ENCODE measurements at regions not wholly inside any gene's neighbourhood (a gene's known extent, or its start where the extent isn't known, plus 50 kb on each side); places are given as distances from the start of the nearest gene placed in this dataset.

DNA sequence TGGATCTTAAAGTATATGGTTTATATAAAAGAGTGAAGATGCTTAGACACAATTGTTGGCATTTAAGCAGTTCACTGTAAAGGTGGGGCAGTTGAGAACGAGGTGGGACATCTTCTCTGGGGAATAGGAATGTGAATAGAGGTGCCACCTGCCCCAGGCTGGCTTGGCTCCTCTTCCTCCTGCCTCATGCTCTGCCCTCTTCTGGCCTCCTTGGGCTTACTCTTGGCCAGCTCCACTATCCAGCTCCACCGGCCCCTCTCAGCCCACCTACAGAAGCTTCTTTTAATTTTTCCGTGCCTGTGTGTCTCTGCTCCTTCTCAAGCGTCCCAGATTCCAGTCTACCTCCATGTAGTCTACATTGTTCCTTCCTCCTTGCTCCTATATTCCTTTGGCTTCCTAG, 122.1 kb downstream of the NUF2 start:
- no peak overlapping the region for H3K4me2 ChIP-seq (ENCODE audit: insufficient read depth, low read length)
- no peak overlapping the region for H3K27ac ChIP-seq (ENCODE audit: extremely low read depth, low read depth, low read length)
- H3K79me2 ChIP-seq (ENCODE audit: control insufficient read depth, insufficient read depth, low read length) = no peaks in the 10 kb centered on the region
- TF ChIP-seq TCFL5 (CRISPR knock-in tag; conservative IDR thresholded peaks at IDR 0.05) (no peak), PHB (CRISPR knock-in tag; IDR thresholded peaks at IDR 0.05) (no peak), ILK (tag; IDR thresholded peaks at IDR 0.05; ENCODE audit: borderline replicate concordance, low read depth) (no peak)
- TF ChIP-seq, protein P1, sequence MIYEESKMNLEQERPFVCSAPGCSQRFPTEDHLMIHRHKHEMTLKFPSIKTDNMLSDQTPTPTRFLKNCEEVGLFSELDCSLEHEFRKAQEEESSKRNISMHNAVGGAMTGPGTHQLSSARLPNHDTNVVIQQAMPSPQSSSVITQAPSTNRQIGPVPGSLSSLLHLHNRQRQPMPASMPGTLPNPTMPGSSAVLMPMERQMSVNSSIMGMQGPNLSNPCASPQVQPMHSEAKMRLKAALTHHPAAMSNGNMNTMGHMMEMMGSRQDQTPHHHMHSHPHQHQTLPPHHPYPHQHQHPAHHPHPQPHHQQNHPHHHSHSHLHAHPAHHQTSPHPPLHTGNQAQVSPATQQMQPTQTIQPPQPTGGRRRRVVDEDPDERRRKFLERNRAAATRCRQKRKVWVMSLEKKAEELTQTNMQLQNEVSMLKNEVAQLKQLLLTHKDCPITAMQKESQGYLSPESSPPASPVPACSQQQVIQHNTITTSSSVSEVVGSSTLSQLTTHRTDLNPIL (CRISPR knock-in tag; IDR thresholded peaks at IDR 0.05) = no peak
- no peaks in the 10 kb centered on the region for H3K36me3 ChIP-seq (ENCODE audit: control insufficient read depth, insufficient read depth, low read length)
- in situ Hi-C loops (cut with MboI) (no loop called here), intact Hi-C loops (cut with micrococcal nuclease) (no loop called here)
- no peak overlapping the region for H3K4me3 ChIP-seq
- H2AFZ ChIP-seq (ENCODE audit: low read depth, low read length) = no peak overlapping the region
- no peaks in the 10 kb centered on the region for H3K9me1 ChIP-seq (ENCODE audit: control insufficient read depth, insufficient read depth, low read length)
- no peak for ATAC-seq
- WGBS (ENCODE audit: insufficient coverage, low coverage, missing lambda C conversion rate) = 0% methylated on average over 4 of the region's 4 CpGs
- POLR2A ChIA-PET = no interaction called here
- H3K4me1 ChIP-seq (replicated peaks in 1 of 2; ENCODE audit: control insufficient read depth in 2 of 2, insufficient read depth in 2 of 2, low read length in 2 of 2) = no peaks in the 10 kb centered on the region
- no peak overlapping the region for H3K9ac ChIP-seq (ENCODE audit: insufficient read depth in 1 of 2, low read depth in 2 of 2, low read length in 2 of 2)
- H3K27me3 ChIP-seq (ENCODE audit: control insufficient read depth in 2 of 2, insufficient read depth in 2 of 2, low read length in 2 of 2) = no peaks in the 10 kb centered on the region
- H4K20me1 ChIP-seq (replicated peaks; ENCODE audit: control insufficient read depth, insufficient read depth, low read length) = no peaks in the 10 kb centered on the region
- no peaks in the 10 kb centered on the region for H3K9me3 ChIP-seq (replicated peaks; ENCODE audit: control insufficient read depth, insufficient read depth, low read depth, low read length)
- DNase-seq (ENCODE audit: extremely low read depth in 1 of 4, low spot score in 3 of 4) = no peak
- no peak for FAIRE-seq
- no TSS peak for BruUV-seq (replicated peaks)
- CTCF ChIA-PET (ENCODE audit: low intra/inter-chr PET ratio) = no interaction called here

DNA sequence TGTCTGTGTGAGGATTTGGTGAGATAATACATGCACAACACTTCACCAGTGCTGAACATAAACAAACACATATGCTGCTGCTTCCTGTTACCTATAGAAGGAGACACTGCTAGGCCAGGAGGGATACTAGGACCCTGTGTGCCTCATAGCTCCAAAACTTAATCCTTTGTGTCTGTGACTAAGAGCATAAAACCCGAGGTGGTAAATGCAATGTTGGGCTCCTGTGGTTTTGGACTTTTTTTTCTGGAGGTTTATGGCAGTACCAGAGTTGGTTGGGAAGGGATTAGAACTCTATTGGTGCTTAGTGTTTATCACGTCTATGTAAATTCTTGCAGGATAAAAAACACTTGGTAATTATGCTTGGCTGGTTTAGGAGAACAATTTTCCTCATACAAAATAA, 122.9 kb downstream of the NUF2 start:
- no peak overlapping the region for H3K9ac ChIP-seq (ENCODE audit: insufficient read depth in 1 of 2, low read depth in 2 of 2, low read length in 2 of 2)
- in situ Hi-C loops (cut with MboI) (no loop called here), intact Hi-C loops (cut with micrococcal nuclease) (no loop called here)
- H3K9me3 ChIP-seq (replicated peaks; ENCODE audit: control insufficient read depth, insufficient read depth, low read depth, low read length) = no peaks in the 10 kb centered on the region
- H2AFZ ChIP-seq (ENCODE audit: low read depth, low read length) = no peak overlapping the region
- H3K79me2 ChIP-seq (ENCODE audit: control insufficient read depth, insufficient read depth, low read length) = no peaks in the 10 kb centered on the region
- DNase-seq (ENCODE audit: extremely low read depth in 1 of 4, low spot score in 3 of 4) (no peak), FAIRE-seq (no peak), ATAC-seq (no peak)
- no peak overlapping the region for H3K4me3 ChIP-seq
- POLR2A ChIA-PET = interaction anchor here (0.6 kb wide), 1 partner anchor 28 kb away, joined by 3 read pairs; no protein-coding TSS in a partner anchor
- no peaks in the 10 kb centered on the region for H3K36me3 ChIP-seq (ENCODE audit: control insufficient read depth, insufficient read depth, low read length)
- no peak overlapping the region for H3K27ac ChIP-seq (ENCODE audit: extremely low read depth, low read depth, low read length)
- CTCF ChIA-PET (ENCODE audit: low intra/inter-chr PET ratio) = no interaction called here
- no peaks in the 10 kb centered on the region for H3K9me1 ChIP-seq (ENCODE audit: control insufficient read depth, insufficient read depth, low read length)
- no peaks in the 10 kb centered on the region for H3K4me1 ChIP-seq (replicated peaks in 1 of 2; ENCODE audit: control insufficient read depth in 2 of 2, insufficient read depth in 2 of 2, low read length in 2 of 2)
- BruUV-seq (replicated peaks) = no TSS peak
- no peak overlapping the region for H3K4me2 ChIP-seq (ENCODE audit: insufficient read depth, low read length)
- H3K27me3 ChIP-seq (ENCODE audit: control insufficient read depth in 2 of 2, insufficient read depth in 2 of 2, low read length in 2 of 2) = no peaks in the 10 kb centered on the region
- 0% methylated on average over 2 of the region's 2 CpGs for WGBS (ENCODE audit: insufficient coverage, low coverage, missing lambda C conversion rate)
- H4K20me1 ChIP-seq (replicated peaks; ENCODE audit: control insufficient read depth, insufficient read depth, low read length) = no peaks in the 10 kb centered on the region
- TF ChIP-seq POU5F1 (IDR thresholded peaks at IDR 0.05; ENCODE audit: borderline replicate concordance, low read depth, low read length, partially characterized antibody) (no peak), RUNX1 (IDR thresholded peaks at IDR 0.05; ENCODE audit: low read depth) (no peak), ELF2 (CRISPR knock-in tag; IDR thresholded peaks at IDR 0.05) (no peak), SUPT5H (IDR thresholded peaks at IDR 0.05) (no peak), ZKSCAN8 (CRISPR knock-in tag; IDR thresholded peaks at IDR 0.05) (no peak), SRSF9 (IDR thresholded peaks at IDR 0.05; ENCODE audit: borderline replicate concordance, low read depth, low read length) (no peak)

All from K562 (cell line).